SU-DHL-6 (cell line): ENCODE measurements at regions not wholly inside any gene's neighbourhood (a gene's known extent, or its start where the extent isn't known, plus 50 kb on each side); places are given as distances from the start of the nearest gene placed in this dataset.

Source experiments
- CTCF ChIP-seq: fragments of 200-600 bp; sonication (generic); IDR thresholded peaks from one replicate; pipeline ENCODE4 v1.5.1; 2017; ENCODE audit warnings: antibody characterized with exemption, mild to moderate bottlenecking, low read length, moderate library complexity; ENCODE audit not compliant: insufficient read depth, poor library complexity, severe bottlenecking
- EZH2phosphoT487 ChIP-seq: fragments of 200-600 bp; sonication (generic), shearing (Covaris generic); conservative IDR thresholded peaks from 2 replicates; pipeline ENCODE4 v1.6.1; 2018; ENCODE audit warnings: mild to moderate bottlenecking, antibody characterized with exemption, low read length, moderate library complexity, mixed read lengths

DNA sequence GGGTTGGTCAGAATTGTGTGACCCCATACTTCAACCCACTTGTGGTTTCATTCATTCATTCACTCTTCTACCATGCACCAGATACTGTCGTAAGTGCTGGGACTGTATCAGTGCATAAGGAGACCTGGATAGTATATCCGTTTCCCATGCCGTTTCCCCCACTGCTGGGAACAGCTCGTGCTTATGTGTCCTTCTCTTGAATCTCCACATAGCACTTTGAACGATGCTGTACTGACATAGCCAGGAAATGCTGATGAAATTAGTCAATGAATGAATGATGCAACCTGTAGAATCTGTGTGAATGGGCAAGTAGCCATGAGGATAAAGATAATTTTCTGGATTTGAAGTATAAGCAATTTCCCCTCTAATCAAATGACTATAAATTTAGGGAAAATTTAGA is 276.1 kb downstream of the BCL2 start:
- TF ChIP-seq CTCF (no peak), EZH2phosphoT487 (no peak)
